Neutrophil (primary cell): ENCODE measurements at regions not wholly inside any gene's neighbourhood (a gene's known extent, or its start where the extent isn't known, plus 50 kb on each side); places are given as distances from the start of the nearest gene placed in this dataset.

Experiments used
- H3K27ac ChIP-seq: fragments of 200-600 bp; sonication (generic); 2 replicates; pipeline ENCODE4 v1.5.1; 2016; ENCODE audit warnings: mild to moderate bottlenecking, moderate library complexity
- H3K27me3 ChIP-seq: fragments of 200-600 bp; sonication (generic); 2 replicates; pipeline ENCODE4 v1.6.0; 2016; ENCODE audit warnings: mild to moderate bottlenecking
- H3K36me3 ChIP-seq: fragments of 200-600 bp; sonication (generic); 2 replicates; pipeline ENCODE4 v1.5.1; 2017
- H3K4me1 ChIP-seq, 2 experiments: fragments of 200-600 bp in 1 of 2; sonication (generic) in 1 of 2; 1 replicate in 1 of 2; 2 replicates in 1 of 2; pipeline versions ENCODE4 v1.5.1 to v1.6.1; 2013 to 2016; ENCODE audit warnings: low read depth in 1 of 2, low read length in 1 of 2, mild to moderate bottlenecking in 1 of 2, moderate library complexity in 1 of 2; ENCODE audit not compliant: control insufficient read depth in 1 of 2, insufficient read depth in 1 of 2
- H3K4me3 ChIP-seq, 2 experiments: fragments of 200-600 bp in 1 of 2; sonication (generic) in 1 of 2; 1 replicate in 1 of 2; 2 replicates in 1 of 2; pipeline ENCODE4 v1.5.1; 2013 to 2016; ENCODE audit warnings: low read depth in 1 of 2, low read length in 1 of 2, mild to moderate bottlenecking in 1 of 2, moderate library complexity in 1 of 2
- H3K9me3 ChIP-seq: fragments of 200-600 bp; sonication (generic); 2 replicates; pipeline ENCODE4 v1.5.1; 2016
- CTCF ChIP-seq: fragments of 200-600 bp; sonication (generic); IDR thresholded peaks from 2 replicates; pipeline ENCODE4 v1.5.1; 2016; ENCODE audit warnings: antibody characterized with exemption

GRCh38 chr3:170792471-170792870, 77.5 kb downstream of the RPL22L1 start:
- TF ChIP-seq CTCF: no peak
- no peaks in the 10 kb centered on the region for H3K9me3 ChIP-seq

GRCh38 chr3:170790647-170791046, 79.3 kb downstream of the RPL22L1 start:
- no peak for TF ChIP-seq CTCF
- Histone ChIP-seq H3K4me3 (no peak overlapping the region), H3K4me1 (no peaks in the 10 kb centered on the region), H3K9me3 (no peaks in the 10 kb centered on the region), H3K36me3 (no peaks in the 10 kb centered on the region), H3K27me3 (peaks cover 7% of the 10 kb centered on the region), H3K27ac (no peak overlapping the region)

More at GRCh38 chr3:170792471-170792870, 77.5 kb downstream of the RPL22L1 start:
- Histone ChIP-seq H3K36me3 (no peaks in the 10 kb centered on the region), H3K4me1 (no peaks in the 10 kb centered on the region), H3K4me3 (no peak overlapping the region), H3K27me3 (no peaks in the 10 kb centered on the region), H3K27ac (no peak overlapping the region)

DNA sequence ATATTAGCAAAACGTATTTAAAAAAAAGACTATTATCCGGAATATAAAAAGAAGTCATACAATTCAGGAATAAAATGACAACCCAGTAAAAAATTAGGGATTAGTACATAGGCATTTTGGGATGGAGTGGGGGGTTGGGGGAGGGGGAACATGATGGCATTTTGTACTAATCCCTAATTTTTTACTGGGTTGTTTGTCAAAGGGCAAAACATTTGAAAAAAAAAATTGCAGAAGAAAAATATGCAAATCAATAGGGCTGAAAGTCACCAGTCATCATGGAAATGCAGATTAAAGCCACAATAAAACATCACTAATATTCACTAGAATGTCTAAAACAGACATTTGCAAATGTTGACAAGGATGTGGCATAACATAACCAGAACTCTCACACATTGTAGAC, 82.5 kb downstream of the RPL22L1 start:
- H3K4me1 ChIP-seq: no peaks in the 10 kb centered on the region
- peaks cover 14% of the 10 kb centered on the region for H3K27me3 ChIP-seq
- no peaks in the 10 kb centered on the region for H3K9me3 ChIP-seq
- H3K4me3 ChIP-seq: no peak overlapping the region
- TF ChIP-seq CTCF: no peak
- H3K36me3 ChIP-seq: no peaks in the 10 kb centered on the region
- H3K27ac ChIP-seq: no peak overlapping the region

DNA sequence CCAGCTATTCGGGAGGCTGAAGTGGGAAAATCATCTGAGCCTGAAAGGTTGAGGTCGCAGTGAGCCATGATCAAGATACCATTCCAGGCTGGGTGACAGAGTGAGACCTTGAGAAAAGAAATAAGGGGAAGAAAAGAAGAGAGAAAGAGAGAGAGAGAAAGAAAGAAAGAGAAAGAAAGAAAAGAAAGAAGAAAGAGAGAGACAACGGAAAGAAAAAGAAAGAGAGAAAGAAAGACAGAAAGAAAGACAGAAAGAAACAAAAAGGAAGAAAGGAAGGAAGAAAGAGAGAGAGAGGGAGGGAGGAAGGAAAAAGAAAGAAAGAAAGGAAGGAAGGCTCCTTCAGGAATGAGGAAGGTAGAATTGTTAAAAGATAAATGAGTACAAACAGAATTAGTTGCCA, 84.5 kb downstream of the RPL22L1 start:
- Histone ChIP-seq H3K36me3 (no peaks in the 10 kb centered on the region), H3K27ac (no peak overlapping the region), H3K27me3 (peaks cover 15% of the 10 kb centered on the region), H3K4me1 (no peaks in the 10 kb centered on the region), H3K4me3 (no peak overlapping the region), H3K9me3 (no peaks in the 10 kb centered on the region)
- no peak for TF ChIP-seq CTCF

GRCh38 chr3:170784406-170784805, 85.6 kb downstream of the RPL22L1 start:
- TF ChIP-seq CTCF: no peak

GRCh38 chr3:170780955-170781354, 89.0 kb downstream of the RPL22L1 start:
- Histone ChIP-seq H3K27me3 (peaks cover 16% of the 10 kb centered on the region), H3K4me1 (no peaks in the 10 kb centered on the region), H3K27ac (no peak overlapping the region), H3K4me3 (no peak overlapping the region), H3K36me3 (no peaks in the 10 kb centered on the region), H3K9me3 (no peaks in the 10 kb centered on the region)
- TF ChIP-seq CTCF: no peak

More at GRCh38 chr3:170784406-170784805, 85.6 kb downstream of the RPL22L1 start:
- no peak overlapping the region for H3K27ac ChIP-seq
- H3K27me3 ChIP-seq: peaks cover 20% of the 10 kb centered on the region
- no peaks in the 10 kb centered on the region for H3K36me3 ChIP-seq
- H3K4me3 ChIP-seq: no peak overlapping the region
- no peaks in the 10 kb centered on the region for H3K9me3 ChIP-seq
- H3K4me1 ChIP-seq: no peaks in the 10 kb centered on the region
